T47D (cell line): ENCODE measurements at regions not wholly inside any gene's neighbourhood (a gene's known extent, or its start where the extent isn't known, plus 50 kb on each side); places are given as distances from the start of the nearest gene placed in this dataset.

Source experiments
- DNase-seq, 2 experiments: peaks; one replicate each; pipeline versions ENCODE4 v3.0.0 to v3.0.0-alpha.2; 2011 to 2012; ENCODE audit warnings: low read depth in 1 of 2, low spot score in 1 of 2
- JUND ChIP-seq: IDR thresholded peaks from 2 replicates; pipeline ENCODE4 v1.6.1; 2012; ENCODE audit warnings: low read depth
- in situ Hi-C: cut with HindIII; loops from 2 replicates; pipeline ENCODE4 v1.10.0; 2016; ENCODE audit warnings: low sequenced_read_pairs, low pct_unique_long_range_greater_than_20kb

GRCh38 chr12:58341791-58342190, 400.4 kb downstream of the ATP23 start:
- peak in 1 of 2 experiments; percentile 48 for DNase-seq
- TF ChIP-seq JUND = no peak
- in situ Hi-C loops = no loop called here

- TF ChIP-seq JUND = no peak
- in situ Hi-C loops = no loop called here
- DNase-seq = no peak
Observed at GRCh38 chr12:58342736-58343135, 401.4 kb downstream of the ATP23 start.

- peak; percentile 28 to 59 for DNase-seq
- in situ Hi-C loops = no loop called here
- no peak for TF ChIP-seq JUND
Observed at GRCh38 chr12:58346032-58346632, 404.8 kb downstream of the ATP23 start.

DNA sequence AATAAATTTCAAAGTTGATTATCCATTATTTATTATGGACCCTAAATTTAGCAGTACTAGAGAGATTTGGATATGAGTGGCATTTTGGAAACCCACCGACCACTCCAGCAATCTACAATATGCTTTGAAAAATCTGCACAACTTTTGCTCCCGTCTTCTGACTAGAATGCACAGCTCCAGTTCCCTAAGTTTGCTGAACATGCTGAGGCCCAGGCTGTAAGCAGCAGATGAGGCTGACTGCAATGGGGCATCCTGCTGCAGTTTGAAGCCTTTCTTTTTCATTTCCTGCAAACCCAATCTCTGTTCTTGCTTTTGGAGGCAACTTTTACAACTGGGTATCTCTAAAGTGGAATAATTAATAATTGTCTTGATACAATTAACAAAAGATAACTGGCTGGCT, 405.8 kb downstream of the ATP23 start:
- no peak for TF ChIP-seq JUND
- in situ Hi-C loops = no loop called here
- no peak for DNase-seq

- no peak for TF ChIP-seq JUND
Observed at GRCh38 chr12:58347691-58348090, 406.3 kb downstream of the ATP23 start.

GRCh38 chr12:58349161-58349560, 407.8 kb downstream of the ATP23 start:
- no peak for TF ChIP-seq JUND
- in situ Hi-C loops = no loop called here
- no peak for DNase-seq

More at GRCh38 chr12:58347691-58348090, 406.3 kb downstream of the ATP23 start:
- in situ Hi-C loops = no loop called here
- DNase-seq = no peak

DNA sequence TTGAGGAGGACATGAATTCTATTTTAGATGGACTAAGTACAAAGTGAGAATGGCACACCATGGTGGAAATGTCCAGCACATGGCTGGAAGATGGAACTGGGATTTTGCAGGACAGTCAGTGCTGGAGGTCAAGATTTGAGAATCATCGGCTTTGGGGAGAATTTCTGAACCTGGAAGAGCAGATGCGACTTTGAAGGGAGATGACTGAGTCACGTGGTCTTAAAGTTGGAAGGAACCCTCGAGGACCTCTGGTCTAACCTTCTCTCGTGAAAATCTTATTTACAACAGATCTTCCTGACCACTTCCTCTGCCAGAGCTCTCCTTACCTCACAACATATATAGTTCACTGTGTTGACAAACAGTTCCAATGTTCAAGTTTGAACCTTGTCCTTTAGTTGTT, 415.4 kb downstream of the ATP23 start:
- TF ChIP-seq JUND = no peak
- no peak for DNase-seq
- in situ Hi-C loops = no loop called here

DNA sequence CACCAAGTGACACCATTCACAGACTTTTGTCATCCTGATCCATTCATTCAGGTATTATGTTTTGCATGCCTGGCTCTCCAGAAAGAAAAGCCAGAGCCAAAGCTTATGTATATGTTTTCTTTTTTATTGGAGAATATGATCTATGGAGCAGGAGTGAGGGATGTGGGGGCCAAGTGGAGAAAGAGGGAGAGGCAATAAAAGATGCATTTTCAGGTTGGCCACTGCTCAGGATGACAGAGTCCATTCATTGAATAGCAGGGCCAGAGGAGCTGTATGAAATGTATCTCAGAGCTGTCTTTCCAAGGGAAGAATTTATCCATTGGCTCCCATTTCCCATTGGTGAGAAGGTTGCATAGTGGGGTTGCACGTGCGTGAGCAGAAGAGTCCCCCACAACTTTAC, 416.1 kb downstream of the ATP23 start:
- no peak for DNase-seq
- in situ Hi-C loops = no loop called here
- TF ChIP-seq JUND = no peak

GRCh38 chr12:58358369-58358768, 417.0 kb downstream of the ATP23 start:
- in situ Hi-C loops = no loop called here
- no peak for DNase-seq
- TF ChIP-seq JUND = no peak

- DNase-seq = no peak
- in situ Hi-C loops = no loop called here
- no peak for TF ChIP-seq JUND
Observed at GRCh38 chr12:58359084-58359483, 417.7 kb downstream of the ATP23 start.

GRCh38 chr12:58361056-58361455, 419.7 kb downstream of the ATP23 start:
- in situ Hi-C loops = no loop called here
- TF ChIP-seq JUND = no peak
- no peak for DNase-seq

- DNase-seq = no peak
- no peak for TF ChIP-seq JUND
- in situ Hi-C loops = no loop called here
Observed at GRCh38 chr12:58363971-58364370, 422.6 kb downstream of the ATP23 start.

GRCh38 chr12:58364389-58365086, 423.2 kb downstream of the ATP23 start:
- in situ Hi-C loops = no loop called here
- DNase-seq = no peak
- no peak for TF ChIP-seq JUND

- no peak for TF ChIP-seq JUND
- DNase-seq = no peak
- in situ Hi-C loops = no loop called here
Observed at GRCh38 chr12:58365087-58365390, 423.7 kb downstream of the ATP23 start.
